ENCODE measurements at regions not wholly inside any gene's neighbourhood (a gene's known extent, or its start where the extent isn't known, plus 50 kb on each side); places are given as distances from the start of the nearest gene placed in this dataset.

GRCh38 chr4:103996637-103997036 is 276.9 kb upstream of the TACR3 start:
- peak overlapping the region; percentile 46 for H3K9ac ChIP-seq (ENCODE audit: extremely low read depth, low read length, poor library complexity, severe bottlenecking)
- Mint-ChIP-seq H3K4me1 (peaks cover 11% of the 10 kb centered on the region), H3K4me3 (no peak overlapping the region), H3K27ac (peak overlapping the region; percentile 89), H3K9me3 (peaks cover 19% of the 10 kb centered on the region), H3K27me3 (ENCODE audit: insufficient read depth) (no peaks in the 10 kb centered on the region), H3K36me3 (ENCODE audit: low read depth) (peaks cover 7% of the 10 kb centered on the region)
- H3K9me3 ChIP-seq (ENCODE audit: control insufficient read depth, low read length), result peaks cover 10% of the 10 kb centered on the region
- WGBS, 2 experiments (ENCODE audit: insufficient coverage in 1 of 2, insufficient read length in 1 of 2), result 11% methylated on average over 2 of the region's 2 CpGs; no CpG with 5 or more reads in 1 of the 2 experiments
- peak overlapping the region; percentile 61 for H3K4me3 ChIP-seq (ENCODE audit: low read length)
- H3K36me3 ChIP-seq (ENCODE audit: control insufficient read depth, insufficient read depth, low read length), result no peaks in the 10 kb centered on the region
- no peak for TF ChIP-seq CTCF (conservative IDR thresholded peaks at IDR 0.05)
- peaks cover 5% of the 10 kb centered on the region for H3K4me1 ChIP-seq (ENCODE audit: control insufficient read depth, insufficient read depth, low read length)
- no peaks in the 10 kb centered on the region for H3K27me3 ChIP-seq (ENCODE audit: control insufficient read depth, insufficient read depth, low read length, poor library complexity, severe bottlenecking)
- peak; percentile 86 for DNase-seq
- H3K27ac ChIP-seq (ENCODE audit: low read depth, low read length), result peak overlapping the region; percentile 83

- H3K27me3 ChIP-seq (ENCODE audit: control insufficient read depth, insufficient read depth, low read length, poor library complexity, severe bottlenecking), result no peaks in the 10 kb centered on the region
- H3K9ac ChIP-seq (ENCODE audit: extremely low read depth, low read length, poor library complexity, severe bottlenecking), result peak overlapping the region; percentile 46
- Mint-ChIP-seq H3K27ac (peak overlapping the region; percentile 89), H3K36me3 (ENCODE audit: low read depth) (peaks cover 10% of the 10 kb centered on the region), H3K4me3 (no peak overlapping the region), H3K27me3 (ENCODE audit: insufficient read depth) (no peaks in the 10 kb centered on the region), H3K4me1 (peaks cover 11% of the 10 kb centered on the region), H3K9me3 (peaks cover 20% of the 10 kb centered on the region)
- peak overlapping the region; percentile 61 for H3K4me3 ChIP-seq (ENCODE audit: low read length)
- no peaks in the 10 kb centered on the region for H3K36me3 ChIP-seq (ENCODE audit: control insufficient read depth, insufficient read depth, low read length)
- H3K9me3 ChIP-seq (ENCODE audit: control insufficient read depth, low read length), result peaks cover 11% of the 10 kb centered on the region
- 47 to 60% methylated on average over 1 to 2 of the region's 2 CpGs for WGBS, 2 experiments (ENCODE audit: insufficient coverage in 1 of 2, insufficient read length in 1 of 2)
- peak; percentile 42 for DNase-seq
- TF ChIP-seq CTCF (conservative IDR thresholded peaks at IDR 0.05), result no peak
- peak overlapping the region; percentile 83 for H3K27ac ChIP-seq (ENCODE audit: low read depth, low read length)
- H3K4me1 ChIP-seq (ENCODE audit: control insufficient read depth, insufficient read depth, low read length), result peaks cover 5% of the 10 kb centered on the region
These were observed 276.3 kb upstream of the TACR3 start for GRCh38 chr4:103996064-103996463.

GRCh38 chr4:103994059-103994458 is 274.3 kb upstream of the TACR3 start:
- H3K4me3 Mint-ChIP-seq, result no peak overlapping the region
- H3K4me1 Mint-ChIP-seq, result peaks cover 11% of the 10 kb centered on the region
- Histone ChIP-seq H3K27ac (ENCODE audit: low read depth, low read length) (no peak overlapping the region), H3K9me3 (ENCODE audit: control insufficient read depth, low read length) (peaks cover 14% of the 10 kb centered on the region), H3K27me3 (ENCODE audit: control insufficient read depth, insufficient read depth, low read length, poor library complexity, severe bottlenecking) (no peaks in the 10 kb centered on the region), H3K4me1 (ENCODE audit: control insufficient read depth, insufficient read depth, low read length) (peaks cover 5% of the 10 kb centered on the region), H3K36me3 (ENCODE audit: control insufficient read depth, insufficient read depth, low read length) (no peaks in the 10 kb centered on the region), H3K4me3 (ENCODE audit: low read length) (no peak overlapping the region), H3K9ac (ENCODE audit: extremely low read depth, low read length, poor library complexity, severe bottlenecking) (no peak overlapping the region)
- no peak overlapping the region for H3K27ac Mint-ChIP-seq
- DNase-seq, result no peak
- no peaks in the 10 kb centered on the region for H3K27me3 Mint-ChIP-seq (ENCODE audit: insufficient read depth)
- TF ChIP-seq CTCF (conservative IDR thresholded peaks at IDR 0.05), result peak; percentile 85
- H3K9me3 Mint-ChIP-seq, result peaks cover 19% of the 10 kb centered on the region
- 0% methylated on average over 1 of the region's 1 CpG; no CpG with 5 or more reads in 1 of the 2 experiments for WGBS, 2 experiments (ENCODE audit: insufficient coverage in 1 of 2, insufficient read length in 1 of 2)
- peaks cover 15% of the 10 kb centered on the region for H3K36me3 Mint-ChIP-seq (ENCODE audit: low read depth)
